ENCODE measurements at regions not wholly inside any gene's neighbourhood (a gene's known extent, or its start where the extent isn't known, plus 50 kb on each side); places are given as distances from the start of the nearest gene placed in this dataset.

DNA sequence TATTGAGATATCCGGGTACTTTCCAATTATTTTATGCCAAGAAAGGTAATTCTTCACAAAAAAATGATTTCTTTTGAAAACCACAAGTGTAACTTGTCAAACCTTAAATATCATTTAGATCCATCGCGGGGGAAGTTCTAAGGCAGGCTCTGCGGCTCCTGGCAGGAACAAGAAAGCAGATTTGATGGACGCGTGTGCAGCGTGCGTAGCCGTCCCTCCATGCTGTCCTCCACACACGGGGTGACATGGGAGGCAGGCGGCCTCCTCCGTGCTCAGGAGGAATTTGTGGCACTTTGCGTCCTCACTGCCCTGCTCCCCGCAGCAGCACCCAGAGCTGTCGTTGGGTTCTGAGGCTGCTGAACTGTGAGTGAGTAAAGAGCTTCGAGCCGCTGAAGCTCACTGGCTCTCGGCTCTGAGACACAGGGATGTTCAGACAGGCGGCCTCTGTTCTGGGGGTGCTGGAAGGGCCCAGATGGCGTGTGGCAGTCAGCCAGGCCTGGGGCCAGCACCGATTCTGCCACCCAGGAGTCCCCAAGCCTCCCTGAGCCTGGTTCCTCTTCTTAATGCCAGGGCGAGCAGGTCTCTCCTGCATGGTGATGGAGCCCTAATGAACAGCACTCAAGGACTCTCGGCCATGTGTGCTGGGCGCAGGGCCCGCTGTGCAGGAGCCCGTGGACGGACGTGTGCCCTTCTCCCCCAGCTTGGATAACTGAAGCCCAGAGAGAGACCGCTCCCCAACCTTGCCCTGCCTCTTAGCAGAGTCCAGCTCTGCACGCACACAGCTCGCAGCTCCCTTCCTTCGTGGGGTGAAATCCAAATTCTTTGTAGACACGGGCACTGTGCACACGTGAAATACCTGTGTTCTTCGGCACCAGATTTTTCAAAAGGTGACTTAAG, 185.4 kb upstream of the SHH start:
- DNase-seq (ENCODE audit: insufficient read length, low spot score) (no peak), FAIRE-seq (no peak)
- TF ChIP-seq POLR2AphosphoS5 (IDR thresholded peaks at IDR 0.05; ENCODE audit: low read depth, low read length) = no peak
- no peak for TF ChIP-seq PAX5 (IDR thresholded peaks at IDR 0.05; ENCODE audit: insufficient read depth, low read length, severe bottlenecking)
- TF ChIP-seq SPI1 (IDR thresholded peaks at IDR 0.05; ENCODE audit: low read depth, low read length) = no peak
- TF ChIP-seq POLR2A (IDR thresholded peaks at IDR 0.05; ENCODE audit: low read depth, low read length) = no peak
- no peak for TF ChIP-seq TAF1 (IDR thresholded peaks at IDR 0.05; ENCODE audit: low read depth, low read length)
- no peak for TF ChIP-seq POU2F2 (IDR thresholded peaks at IDR 0.05; ENCODE audit: low read depth, low read length)

GRCh38 chr7:155996718-155997280, 184.5 kb upstream of the SHH start:
- DNase-seq (ENCODE audit: insufficient read length, low spot score) (no peak), FAIRE-seq (peak; percentile 5)
- TF ChIP-seq POLR2AphosphoS5 (IDR thresholded peaks at IDR 0.05; ENCODE audit: low read depth, low read length) (no peak), POU2F2 (IDR thresholded peaks at IDR 0.05; ENCODE audit: low read depth, low read length) (no peak), TAF1 (IDR thresholded peaks at IDR 0.05; ENCODE audit: low read depth, low read length) (no peak), POLR2A (IDR thresholded peaks at IDR 0.05; ENCODE audit: low read depth, low read length) (no peak), PAX5 (IDR thresholded peaks at IDR 0.05; ENCODE audit: insufficient read depth, low read length, severe bottlenecking) (no peak), SPI1 (IDR thresholded peaks at IDR 0.05; ENCODE audit: low read depth, low read length) (no peak)

DNA sequence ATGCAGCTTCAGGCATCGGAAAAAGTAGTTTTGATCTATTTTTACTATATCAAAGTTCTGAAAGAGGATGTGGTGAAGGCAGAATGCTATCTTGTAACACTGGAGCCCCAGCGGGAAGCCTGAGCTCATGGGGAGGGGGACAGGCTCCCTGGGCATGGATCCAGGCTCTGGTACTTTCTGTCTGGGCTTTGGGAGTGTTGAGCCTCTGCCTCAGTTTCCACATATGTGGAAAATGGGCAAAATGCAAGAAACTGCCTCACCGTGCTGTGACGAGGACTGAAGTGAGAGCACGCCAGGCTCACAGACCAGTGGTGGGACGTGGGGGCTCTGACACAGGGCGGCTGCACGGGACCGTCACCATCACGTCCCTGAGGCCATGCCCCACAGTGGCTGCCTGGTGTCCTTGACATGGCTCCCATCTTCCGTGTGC, 182.9 kb upstream of the SHH start:
- FAIRE-seq (no peak), DNase-seq (ENCODE audit: insufficient read length, low spot score) (no peak)
- peak; percentile 57 for TF ChIP-seq SPI1 (IDR thresholded peaks at IDR 0.05; ENCODE audit: low read depth, low read length)
- TF ChIP-seq POLR2AphosphoS5 (IDR thresholded peaks at IDR 0.05; ENCODE audit: low read depth, low read length) = no peak

- no peak for TF ChIP-seq SPI1 (IDR thresholded peaks at IDR 0.05; ENCODE audit: low read depth, low read length)
- TF ChIP-seq POLR2A (IDR thresholded peaks at IDR 0.05; ENCODE audit: low read depth, low read length) = no peak
- no peak for TF ChIP-seq TAF1 (IDR thresholded peaks at IDR 0.05; ENCODE audit: low read depth, low read length)
- no peak for TF ChIP-seq POLR2AphosphoS5 (IDR thresholded peaks at IDR 0.05; ENCODE audit: low read depth, low read length)
- TF ChIP-seq POU2F2 (IDR thresholded peaks at IDR 0.05; ENCODE audit: low read depth, low read length) = no peak
- TF ChIP-seq PAX5 (IDR thresholded peaks at IDR 0.05; ENCODE audit: insufficient read depth, low read length, severe bottlenecking) = no peak
- no peak for DNase-seq (ENCODE audit: insufficient read length, low spot score)
- no peak for FAIRE-seq
Measured at GRCh38 chr7:155994279-155994811, 182.1 kb upstream of the SHH start.

DNA sequence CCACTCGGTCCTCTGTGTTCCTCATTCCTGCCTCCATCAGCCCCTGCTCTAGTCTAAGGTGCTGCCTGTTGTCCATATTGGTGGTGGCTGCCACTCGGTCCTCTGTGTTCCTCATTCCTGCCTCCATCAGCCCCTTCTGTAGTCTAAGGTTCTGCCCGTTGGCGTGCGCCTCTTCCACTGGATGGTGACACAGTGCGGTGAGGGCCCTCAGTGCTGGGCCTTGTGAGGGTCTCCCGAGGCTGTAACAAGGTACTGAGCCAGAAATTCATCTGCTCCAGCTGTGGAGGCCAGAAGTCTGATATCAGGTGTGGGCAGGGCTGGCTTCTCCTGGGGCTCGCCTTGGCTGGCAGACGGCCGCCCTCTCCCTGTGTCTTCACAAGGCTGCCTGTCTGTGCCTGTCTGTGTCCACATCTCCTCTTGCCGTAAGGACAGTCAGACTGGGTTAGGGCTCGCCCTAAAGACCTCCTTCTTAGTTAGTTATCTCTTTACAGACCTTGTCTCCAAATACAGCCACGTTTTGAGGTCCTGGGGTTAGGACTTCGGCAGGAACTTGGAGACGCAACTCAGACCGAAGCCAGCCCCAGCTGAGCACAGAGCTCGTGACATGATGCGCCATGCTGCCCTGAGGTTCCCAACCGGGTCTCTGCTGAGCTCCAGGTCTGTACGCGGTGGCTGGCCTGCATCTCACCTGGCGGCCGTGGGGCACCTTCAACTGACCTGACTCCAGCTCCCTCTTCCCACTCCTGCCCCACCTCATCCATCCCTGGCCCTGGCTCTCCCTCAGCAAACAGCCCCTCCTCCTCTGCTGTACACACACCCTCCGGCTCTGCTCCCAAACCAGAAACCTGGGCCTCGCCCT, 181.4 kb upstream of the SHH start:
- DNase-seq (ENCODE audit: insufficient read length, low spot score) (no peak), FAIRE-seq (no peak)
- TF ChIP-seq POLR2AphosphoS5 (IDR thresholded peaks at IDR 0.05; ENCODE audit: low read depth, low read length) = no peak
- no peak for TF ChIP-seq SPI1 (IDR thresholded peaks at IDR 0.05; ENCODE audit: low read depth, low read length)
- no peak for TF ChIP-seq TAF1 (IDR thresholded peaks at IDR 0.05; ENCODE audit: low read depth, low read length)
- TF ChIP-seq POLR2A (IDR thresholded peaks at IDR 0.05; ENCODE audit: low read depth, low read length) = no peak

- no peak for FAIRE-seq
- DNase-seq (ENCODE audit: insufficient read length, low spot score) = no peak
- no peak for TF ChIP-seq PAX5 (IDR thresholded peaks at IDR 0.05; ENCODE audit: insufficient read depth, low read length, severe bottlenecking)
- no peak for TF ChIP-seq TAF1 (IDR thresholded peaks at IDR 0.05; ENCODE audit: low read depth, low read length)
- no peak for TF ChIP-seq POLR2A (IDR thresholded peaks at IDR 0.05; ENCODE audit: low read depth, low read length)
- TF ChIP-seq POU2F2 (IDR thresholded peaks at IDR 0.05; ENCODE audit: low read depth, low read length) = no peak
- no peak for TF ChIP-seq SPI1 (IDR thresholded peaks at IDR 0.05; ENCODE audit: low read depth, low read length)
- no peak for TF ChIP-seq POLR2AphosphoS5 (IDR thresholded peaks at IDR 0.05; ENCODE audit: low read depth, low read length)
Measured at GRCh38 chr7:155992974-155993373, 180.7 kb upstream of the SHH start.

GRCh38 chr7:155992538-155992937, 180.3 kb upstream of the SHH start:
- FAIRE-seq (no peak), DNase-seq (ENCODE audit: insufficient read length, low spot score) (no peak)
- no peak for TF ChIP-seq SPI1 (IDR thresholded peaks at IDR 0.05; ENCODE audit: low read depth, low read length)
- TF ChIP-seq TAF1 (IDR thresholded peaks at IDR 0.05; ENCODE audit: low read depth, low read length) = no peak
- TF ChIP-seq POLR2AphosphoS5 (IDR thresholded peaks at IDR 0.05; ENCODE audit: low read depth, low read length) = no peak
- TF ChIP-seq PAX5 (IDR thresholded peaks at IDR 0.05; ENCODE audit: insufficient read depth, low read length, severe bottlenecking) = no peak
- no peak for TF ChIP-seq POLR2A (IDR thresholded peaks at IDR 0.05; ENCODE audit: low read depth, low read length)
- no peak for TF ChIP-seq POU2F2 (IDR thresholded peaks at IDR 0.05; ENCODE audit: low read depth, low read length)

DNA sequence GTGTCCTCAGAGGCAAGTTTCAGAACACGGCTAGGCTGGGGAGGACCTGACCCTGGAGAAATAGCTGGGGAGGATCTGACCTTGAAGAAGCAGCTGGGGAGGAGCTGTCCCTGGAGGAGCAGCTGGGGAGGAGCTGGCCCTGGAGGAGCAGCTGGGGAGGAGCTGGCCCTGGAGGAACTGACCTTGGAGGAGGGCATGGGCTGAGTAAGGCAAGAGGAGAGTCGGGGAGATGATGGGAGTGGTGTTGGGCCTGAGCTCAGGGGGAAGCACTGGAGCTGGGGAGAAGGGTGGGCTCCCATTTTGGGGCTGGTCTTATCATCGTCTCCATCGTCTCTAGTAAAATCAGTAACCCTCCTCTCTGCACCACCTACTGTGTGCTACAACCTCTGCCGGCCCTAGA, 179.8 kb upstream of the SHH start:
- DNase-seq (ENCODE audit: insufficient read length, low spot score) (no peak), FAIRE-seq (no peak)
- no peak for TF ChIP-seq SPI1 (IDR thresholded peaks at IDR 0.05; ENCODE audit: low read depth, low read length)
- TF ChIP-seq PAX5 (IDR thresholded peaks at IDR 0.05; ENCODE audit: insufficient read depth, low read length, severe bottlenecking) = no peak
- no peak for TF ChIP-seq POU2F2 (IDR thresholded peaks at IDR 0.05; ENCODE audit: low read depth, low read length)
- no peak for TF ChIP-seq POLR2A (IDR thresholded peaks at IDR 0.05; ENCODE audit: low read depth, low read length)
- TF ChIP-seq POLR2AphosphoS5 (IDR thresholded peaks at IDR 0.05; ENCODE audit: low read depth, low read length) = no peak
- no peak for TF ChIP-seq TAF1 (IDR thresholded peaks at IDR 0.05; ENCODE audit: low read depth, low read length)

GRCh38 chr7:155991470-155991869, 179.2 kb upstream of the SHH start:
- DNase-seq (ENCODE audit: insufficient read length, low spot score) = no peak
- TF ChIP-seq POLR2A (IDR thresholded peaks at IDR 0.05; ENCODE audit: low read depth, low read length) (no peak), PAX5 (IDR thresholded peaks at IDR 0.05; ENCODE audit: insufficient read depth, low read length, severe bottlenecking) (no peak), TAF1 (IDR thresholded peaks at IDR 0.05; ENCODE audit: low read depth, low read length) (no peak), POU2F2 (IDR thresholded peaks at IDR 0.05; ENCODE audit: low read depth, low read length) (no peak), POLR2AphosphoS5 (IDR thresholded peaks at IDR 0.05; ENCODE audit: low read depth, low read length) (no peak), SPI1 (IDR thresholded peaks at IDR 0.05; ENCODE audit: low read depth, low read length) (no peak)
- no peak for FAIRE-seq
